Stimulated activated CD4-positive, alpha-beta T cell treated with anti-CD3 and anti-CD28 coated beads, Interleukin-12 subunit alpha, Interleukin-12 subunit beta, amount 100 ng/mL, for 48 hours (primary cell): ENCODE measurements at regions not wholly inside any gene's neighbourhood (a gene's known extent, or its start where the extent isn't known, plus 50 kb on each side); places are given as distances from the start of the nearest gene placed in this dataset.
"Not testable (repeated sequence)": the region's sequence is repeated elsewhere in the genome, so short reads cannot be mapped to it uniquely, and the experiment has no call there.

Experiments
- DNase-seq, 3 donors: peaks; one replicate each; pipeline ENCODE4 v3.0.0-alpha.2; 2020; ENCODE audit warnings: low read depth in 2 of 3, low spot score in 1 of 3

DNA sequence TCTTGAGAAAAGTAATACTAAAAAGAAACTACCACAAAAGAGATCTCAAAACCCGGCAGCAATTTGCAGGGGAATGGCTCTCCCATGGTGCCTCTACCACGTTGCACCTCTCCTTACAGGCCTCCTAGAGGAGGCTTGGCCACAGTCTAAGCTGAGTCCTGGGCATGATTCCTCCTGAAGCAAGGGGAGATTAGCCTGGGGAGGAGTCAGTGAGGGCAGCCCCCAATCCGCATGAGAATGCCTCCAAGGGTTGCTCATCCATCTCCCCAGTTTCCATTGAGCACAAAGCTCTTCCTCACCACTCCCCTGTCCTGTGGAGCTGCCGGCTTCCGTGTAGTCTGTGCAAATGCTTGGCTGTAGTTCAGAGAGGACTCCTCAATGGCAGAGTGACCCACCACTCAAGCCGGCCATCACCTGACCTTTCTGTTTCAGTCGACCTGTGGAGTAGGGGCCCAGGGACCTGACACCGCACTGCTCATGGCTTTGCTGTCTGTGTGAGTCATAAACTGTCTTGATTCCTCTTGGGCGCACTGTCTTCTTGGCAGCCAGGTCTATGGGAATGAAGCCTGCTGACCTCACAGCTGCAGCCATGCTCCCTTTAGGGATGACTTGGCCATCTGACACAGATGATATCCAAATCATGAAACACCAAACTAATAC is 224.2 kb upstream of the SGCG start:
- not testable (repeated sequence) for DNase-seq

DNA sequence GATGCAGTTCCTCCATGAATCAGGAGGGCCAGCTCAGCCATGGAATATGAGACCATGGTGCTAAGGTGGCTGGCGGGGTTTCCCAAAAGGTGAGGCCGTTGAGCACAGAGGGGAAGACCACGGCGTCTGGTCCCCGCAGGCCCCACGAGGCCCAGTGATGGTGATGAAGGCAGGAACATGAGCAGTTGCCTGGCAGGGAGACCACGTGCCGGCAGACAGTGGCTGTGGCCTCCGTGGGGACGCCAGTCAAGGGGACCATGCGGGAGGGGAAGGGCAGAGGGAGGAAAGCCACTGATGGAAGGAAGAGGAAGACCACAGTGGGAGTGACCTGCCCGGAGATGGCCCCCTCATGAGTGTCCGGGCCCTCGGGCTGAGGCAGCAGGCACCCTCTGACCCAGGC is 220.9 kb upstream of the SGCG start:
- not testable (repeated sequence) for DNase-seq

DNA sequence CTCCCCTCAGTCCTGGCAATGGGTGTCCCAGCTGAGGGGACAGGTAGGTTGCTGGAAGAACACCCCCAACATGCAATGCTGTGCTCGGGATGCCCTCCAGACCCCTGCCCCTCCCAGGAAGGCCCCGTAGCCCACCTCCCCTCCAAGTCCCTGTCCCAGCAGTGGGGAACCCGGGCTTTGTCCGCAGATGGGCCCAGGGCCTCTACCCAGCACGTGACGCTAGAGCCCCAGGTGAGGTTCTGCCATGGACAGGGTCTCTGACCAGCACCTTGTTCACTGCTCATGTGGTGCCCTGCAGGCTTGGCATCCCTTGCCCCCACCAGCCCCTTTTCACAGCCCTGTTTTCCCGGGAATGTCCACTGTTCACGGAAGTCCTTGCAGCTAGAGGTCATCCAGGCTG is 220.0 kb upstream of the SGCG start:
- no peak for DNase-seq

DNA sequence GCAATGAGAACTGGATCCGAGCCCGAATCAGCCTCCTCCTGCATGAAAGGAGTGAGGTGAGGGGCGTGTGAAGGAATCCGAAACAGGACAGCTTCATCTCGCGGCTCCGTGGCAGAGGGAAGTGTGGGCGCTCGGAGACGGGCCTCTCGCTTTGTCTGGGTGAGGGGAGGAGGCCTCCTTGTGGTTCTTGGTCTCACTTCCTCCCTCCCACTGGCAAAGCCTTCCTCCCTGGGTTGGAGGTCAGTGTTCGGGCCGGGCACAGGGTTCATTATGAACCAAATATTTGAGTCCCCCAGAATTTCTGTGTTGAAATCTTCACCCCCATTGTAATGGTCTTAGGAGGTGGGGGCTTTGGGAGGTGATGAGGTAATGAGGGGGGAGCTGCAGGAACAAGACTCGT is 219.4 kb upstream of the SGCG start:
- not testable (repeated sequence) for DNase-seq

DNA sequence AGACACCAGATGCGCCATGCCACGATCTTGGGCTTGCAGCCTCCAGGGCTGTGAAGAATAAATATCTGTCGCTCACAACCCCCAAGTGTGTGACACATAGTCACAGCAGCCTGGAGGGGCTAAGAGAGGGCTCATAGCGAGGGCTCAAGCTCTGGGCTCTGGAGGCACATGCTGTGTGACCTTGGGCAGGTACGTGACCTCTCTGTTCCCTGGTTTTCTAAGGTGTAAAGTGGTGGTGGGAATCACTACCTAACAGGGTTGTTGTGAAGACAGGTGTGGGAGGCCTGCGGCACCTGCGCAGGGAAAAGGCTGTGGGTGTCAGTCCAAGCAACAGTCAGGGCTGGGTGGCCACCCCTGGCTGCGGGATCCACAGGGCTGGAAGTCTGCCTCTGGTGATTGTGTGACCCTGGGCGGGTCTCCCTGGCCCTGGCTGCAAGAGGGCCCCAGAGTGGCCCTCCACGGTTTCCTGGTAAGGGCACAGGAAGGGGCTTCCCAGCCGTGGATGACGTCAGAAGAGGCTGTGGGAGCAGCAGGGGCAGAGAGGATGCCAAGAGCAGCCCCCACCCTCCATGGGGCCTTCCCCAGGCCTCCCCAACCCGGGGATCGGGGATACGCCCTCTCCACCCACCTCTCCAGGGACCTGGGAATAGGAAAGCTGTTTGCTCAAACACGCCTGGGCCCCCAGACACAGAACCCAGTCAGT is 218.8 kb upstream of the SGCG start:
- DNase-seq = no peak

DNA sequence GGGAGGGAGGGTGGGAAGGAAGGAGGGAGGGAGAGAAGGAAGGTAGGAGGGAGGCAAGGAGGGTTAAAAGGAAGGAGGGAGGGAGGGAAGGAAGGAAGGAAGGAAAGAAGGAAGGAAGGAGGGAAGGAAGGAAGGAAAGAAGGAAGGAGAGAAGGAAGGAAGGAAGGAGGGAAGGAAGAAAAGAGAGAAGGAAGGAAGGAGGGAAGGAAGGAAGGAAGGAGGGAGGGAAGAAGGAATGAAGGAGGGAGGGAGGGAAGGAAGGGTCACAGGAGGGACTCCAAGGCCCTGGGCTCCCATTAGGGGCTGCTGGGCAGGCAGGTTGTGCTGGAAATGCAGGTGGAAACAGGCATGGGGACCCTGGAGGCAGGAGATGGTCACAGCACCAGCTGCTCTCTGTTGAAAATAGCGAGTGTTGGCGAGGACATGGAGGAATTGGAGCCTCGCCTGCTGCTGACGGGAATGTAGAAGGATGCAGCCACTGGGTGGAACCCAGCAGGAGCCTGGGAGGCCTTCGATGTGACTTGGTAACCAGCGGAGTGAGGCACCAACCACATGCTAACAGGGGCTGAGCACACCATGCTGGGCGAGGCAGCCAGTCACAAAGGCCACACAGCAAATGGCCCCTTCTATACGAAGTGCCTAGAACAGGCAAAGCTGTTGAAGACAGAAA is 217.3 kb upstream of the SGCG start:
- not testable (repeated sequence) for DNase-seq

DNA sequence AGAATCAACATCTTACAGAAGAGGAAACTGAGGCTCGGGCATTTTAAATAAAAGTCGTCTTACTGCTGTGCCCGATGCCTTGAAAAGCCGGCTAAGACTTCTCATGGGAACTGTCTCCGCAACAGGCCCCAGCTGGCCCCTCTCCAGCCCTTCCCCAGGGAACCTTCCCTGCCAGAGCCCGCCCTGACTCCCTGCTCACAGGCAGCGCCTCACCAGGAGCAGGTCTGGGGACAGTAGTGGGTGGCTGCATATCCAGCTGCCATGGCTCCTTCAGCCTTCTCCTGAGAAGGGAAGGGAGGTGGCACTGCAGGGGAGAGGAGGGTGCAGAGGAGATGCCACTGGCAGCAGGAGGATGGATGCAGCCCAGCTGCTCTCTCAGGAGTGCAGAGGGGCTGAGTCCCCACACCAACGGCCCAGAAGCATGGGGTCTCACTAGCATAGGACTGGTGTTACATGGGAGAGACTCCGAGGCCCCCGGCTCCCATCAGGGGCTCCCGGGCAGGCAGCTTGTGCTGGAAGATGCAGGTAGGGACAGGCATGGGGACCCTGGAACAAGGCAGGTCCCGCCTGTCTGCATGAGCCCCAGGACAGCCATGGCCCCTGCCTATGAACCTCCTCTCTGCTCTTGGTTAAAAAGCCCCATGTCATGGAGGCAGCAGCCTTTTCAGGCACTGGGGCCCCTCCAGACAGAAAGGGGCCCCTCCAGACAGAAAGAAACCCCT is 216.4 kb upstream of the SGCG start:
- no peak for DNase-seq

DNA sequence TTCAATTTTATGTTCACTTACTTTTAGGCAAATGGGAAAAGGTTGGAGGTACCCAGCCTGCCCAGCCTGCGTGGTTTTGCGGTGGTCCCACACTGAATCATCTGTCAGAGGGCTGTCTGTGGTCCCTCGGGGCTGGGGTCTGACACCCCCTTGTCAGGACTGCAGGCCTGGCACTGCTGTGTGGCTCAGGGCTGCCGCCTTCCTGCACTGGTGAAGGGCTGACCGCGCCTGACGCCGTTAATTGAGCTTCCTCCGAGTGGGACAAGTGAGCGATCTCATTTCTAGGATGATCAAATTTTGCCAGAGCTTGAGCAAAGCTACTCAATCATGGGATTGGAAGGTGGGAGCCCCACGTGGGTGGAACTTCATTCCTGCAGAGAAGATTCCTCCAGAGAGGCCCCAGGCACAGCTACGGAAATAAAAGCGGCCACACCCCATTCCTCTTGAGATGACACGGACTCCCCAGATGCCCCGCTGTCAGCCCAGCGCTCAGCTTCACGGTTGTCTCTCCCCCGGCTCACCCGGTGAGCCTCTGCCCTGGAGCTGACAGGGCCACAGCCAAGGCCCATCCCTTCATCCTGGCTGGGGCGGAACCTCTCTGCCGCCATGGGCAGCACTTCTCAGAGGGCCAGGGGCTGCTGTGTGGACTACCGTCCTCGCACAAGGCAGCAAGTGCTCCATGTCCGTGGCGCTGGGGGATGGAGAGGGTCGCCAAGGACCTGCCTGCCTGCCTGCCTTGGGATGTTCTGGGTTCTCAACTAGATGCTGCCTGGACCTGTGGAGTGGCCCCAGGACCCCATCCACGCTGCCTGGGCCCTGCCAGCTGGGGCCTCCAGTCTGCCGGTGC is 215.5 kb upstream of the SGCG start:
- not testable (repeated sequence) for DNase-seq

DNA sequence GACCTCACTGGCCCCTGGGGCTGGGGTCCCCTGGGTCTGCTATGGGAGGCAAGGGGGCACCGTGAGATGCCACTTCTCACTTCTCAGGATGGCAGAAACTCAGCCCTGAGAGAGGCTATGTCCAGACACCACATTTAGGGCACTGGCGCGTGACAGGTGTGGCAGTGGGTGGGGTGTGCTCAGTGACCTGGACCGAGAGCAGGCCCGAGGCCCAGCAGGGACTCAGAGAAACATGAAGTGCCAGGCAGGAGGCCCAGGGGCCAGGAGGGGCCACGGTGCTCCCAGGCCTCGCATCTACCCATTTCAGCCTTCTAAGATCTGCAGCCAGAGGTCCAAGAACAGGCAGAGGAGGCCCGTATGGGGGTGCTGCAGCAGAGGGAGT is 214.9 kb upstream of the SGCG start:
- DNase-seq = not testable (repeated sequence)

DNA sequence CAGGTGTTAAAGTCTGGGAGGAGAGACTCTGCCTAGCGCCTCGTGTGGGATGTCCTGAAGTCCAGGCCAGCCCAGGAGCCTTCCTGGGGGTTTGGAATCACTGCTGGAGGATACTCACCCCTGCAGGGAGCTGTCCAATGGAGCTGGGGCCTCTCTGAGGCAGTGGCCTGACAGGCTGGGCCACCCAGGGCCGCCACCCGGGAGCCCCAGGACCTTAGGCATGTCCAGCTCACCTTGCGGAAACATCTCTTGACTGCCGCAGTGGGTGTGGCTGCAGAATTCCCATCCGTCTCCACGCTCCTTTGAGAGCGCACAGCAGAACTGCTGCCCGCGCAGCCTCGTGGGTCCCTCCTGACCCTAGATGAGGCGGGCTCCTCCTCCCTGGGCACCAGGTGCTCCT is 214.0 kb upstream of the SGCG start:
- not testable (repeated sequence) for DNase-seq

DNA sequence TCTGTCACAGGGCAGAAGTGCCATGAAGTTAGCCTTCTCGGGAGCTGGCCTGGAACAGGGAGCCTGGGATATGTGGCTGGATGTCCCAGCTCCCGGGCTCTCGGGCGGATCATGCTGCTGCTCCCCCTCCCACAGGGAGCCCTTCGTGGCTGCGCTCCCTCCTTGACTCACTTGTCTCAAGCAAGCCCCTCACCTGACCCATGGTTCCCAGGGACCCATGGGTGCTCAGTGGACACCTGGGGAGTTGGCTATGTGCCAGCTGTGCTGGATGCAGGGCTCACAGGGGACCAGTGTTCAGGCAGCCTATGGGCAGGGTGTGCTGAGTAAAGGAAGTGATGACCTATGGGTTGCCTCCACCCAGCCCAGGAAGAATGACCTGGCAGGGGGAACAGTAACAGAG is 213.1 kb upstream of the SGCG start:
- no peak for DNase-seq

DNA sequence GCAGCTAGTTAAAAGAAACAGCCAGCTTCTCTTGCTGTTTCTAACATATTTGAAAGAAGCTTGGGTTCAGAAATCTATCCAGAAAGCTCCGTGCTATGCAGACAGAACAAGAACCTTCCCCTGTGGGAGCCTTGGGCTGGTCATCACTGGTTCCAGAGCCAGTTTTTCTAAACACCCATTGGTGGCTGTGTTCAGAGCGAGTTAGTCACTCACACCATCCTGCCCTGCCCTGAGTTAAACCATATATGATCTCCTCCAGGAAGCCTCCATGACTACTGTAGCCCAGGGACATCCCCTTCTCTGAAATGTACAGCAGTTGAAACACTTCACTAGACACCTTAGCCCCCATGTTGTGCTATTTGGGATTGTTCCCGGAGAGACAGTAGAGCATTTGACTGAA is 200.8 kb upstream of the SGCG start:
- DNase-seq = no peak

DNA sequence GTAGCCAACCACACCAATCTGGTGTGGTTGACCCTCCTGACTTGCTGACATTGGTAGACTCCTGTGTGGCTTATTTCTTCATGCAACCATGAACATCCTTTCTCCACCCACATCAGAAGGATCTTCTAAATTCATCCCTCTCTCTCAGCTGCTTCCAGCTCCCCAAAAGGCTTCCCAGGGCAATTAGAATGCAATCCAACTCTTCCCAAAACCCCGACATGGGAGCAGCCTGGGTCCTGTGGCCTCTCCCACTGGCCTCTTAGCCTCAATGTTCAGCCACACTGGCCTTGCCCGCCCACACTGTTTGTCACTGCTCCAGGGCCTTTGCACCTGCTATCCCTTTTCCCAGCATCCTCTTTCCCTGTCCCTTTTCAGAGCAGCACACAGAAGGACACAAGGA is 199.8 kb upstream of the SGCG start:
- DNase-seq = no peak

DNA sequence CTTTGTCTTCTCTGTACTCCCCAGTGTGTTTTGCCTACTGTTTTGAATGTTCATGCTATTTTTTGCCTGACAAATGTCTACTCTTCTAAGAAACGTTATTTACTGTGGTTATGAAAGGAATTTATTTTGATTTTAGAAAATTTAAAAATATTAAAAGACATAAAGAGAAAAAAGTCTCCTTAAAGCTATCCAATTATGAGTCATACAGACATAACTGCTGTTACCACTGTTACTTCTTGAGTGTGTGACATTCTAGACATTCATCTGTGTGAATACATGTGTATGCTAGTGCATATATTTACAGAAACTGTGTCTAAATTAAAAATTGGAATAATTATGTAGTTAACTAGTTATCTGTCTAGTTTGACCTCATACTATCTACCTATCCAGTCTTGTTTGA is 187.6 kb upstream of the SGCG start:
- no peak for DNase-seq

DNA sequence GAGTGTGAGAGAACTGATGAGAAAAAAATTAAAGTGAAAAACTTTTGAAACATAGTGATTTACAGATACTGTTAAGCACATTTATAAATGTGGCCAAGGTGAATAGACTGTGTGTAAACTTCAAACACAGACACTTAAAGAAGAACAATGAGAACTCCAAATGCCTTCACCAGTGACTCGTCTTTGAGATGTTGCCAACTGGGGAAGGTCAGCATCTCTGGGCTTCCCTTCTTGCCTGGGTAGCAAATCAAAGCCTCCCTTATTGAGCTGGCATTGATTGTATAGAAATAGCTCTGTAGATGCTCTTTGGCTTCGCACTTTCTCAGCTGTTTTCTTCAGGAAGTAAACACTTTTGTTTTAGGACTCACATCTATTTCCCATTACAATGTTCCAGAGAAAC is 177.3 kb upstream of the SGCG start:
- no peak for DNase-seq

DNA sequence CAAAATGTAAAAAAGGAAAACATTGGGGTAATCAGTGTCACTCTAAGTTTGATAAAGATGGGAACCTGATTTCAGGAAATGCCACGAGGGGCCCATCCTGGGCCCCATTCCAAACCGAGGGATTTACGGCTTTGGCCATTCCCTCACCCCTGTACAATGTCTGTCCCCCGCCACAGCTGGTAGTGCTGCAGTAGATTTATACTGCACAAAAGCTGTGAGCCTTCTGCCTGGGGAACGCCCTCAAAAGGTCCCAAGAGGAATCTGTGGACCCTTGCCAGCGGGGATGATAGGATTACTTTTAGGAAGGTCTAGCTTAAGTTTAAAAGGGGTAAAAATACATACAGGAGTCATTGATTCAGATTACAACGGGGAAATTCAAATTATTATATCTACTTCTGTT is 173.4 kb upstream of the SGCG start:
- no peak for DNase-seq

DNA sequence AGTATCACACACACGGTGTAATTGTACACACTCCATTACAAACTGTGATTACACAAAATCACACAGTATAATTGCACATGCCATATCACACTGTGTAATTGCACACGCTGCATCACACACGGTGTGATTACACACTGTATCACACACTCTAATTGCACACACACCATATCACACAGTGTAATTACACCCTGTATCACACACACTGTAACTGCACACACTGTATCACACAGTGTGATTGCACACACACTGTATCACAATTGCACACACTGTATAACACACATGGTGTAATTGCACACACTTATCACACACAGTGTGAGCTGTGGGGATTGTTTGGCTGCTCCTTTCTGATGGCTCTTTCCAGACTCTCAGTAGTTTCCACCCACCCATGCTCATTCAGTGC is 162.6 kb upstream of the SGCG start:
- no peak for DNase-seq

DNA sequence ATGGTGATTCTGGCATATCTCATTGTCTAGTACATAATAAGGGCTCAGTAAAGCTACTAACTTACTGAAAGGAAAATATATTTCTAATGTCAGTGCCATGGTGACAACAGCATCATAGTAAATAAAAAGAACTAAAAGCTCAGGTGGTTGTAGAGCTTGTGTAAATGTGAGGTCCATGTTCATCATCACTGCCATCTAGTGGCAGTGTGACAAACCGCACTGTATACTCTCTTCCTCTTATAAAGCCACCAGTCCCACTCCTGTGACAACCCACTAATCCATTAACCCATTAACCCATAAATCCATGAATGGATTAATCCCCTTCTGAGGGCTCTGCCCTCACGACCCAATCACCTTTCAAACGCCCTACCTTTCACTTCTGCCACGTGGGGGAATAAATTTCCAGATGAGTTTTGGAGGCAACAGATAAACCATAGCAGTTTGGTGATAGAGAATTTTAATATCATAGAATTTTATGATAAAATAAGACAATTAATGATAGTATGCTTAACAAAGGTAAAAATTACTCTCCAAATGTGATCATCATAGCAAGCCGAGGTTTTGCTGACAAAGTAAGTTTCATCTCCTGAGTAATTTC is 160.4 kb upstream of the SGCG start:
- DNase-seq = peak in 2 of 3 donors; percentile 2 to 4

DNA sequence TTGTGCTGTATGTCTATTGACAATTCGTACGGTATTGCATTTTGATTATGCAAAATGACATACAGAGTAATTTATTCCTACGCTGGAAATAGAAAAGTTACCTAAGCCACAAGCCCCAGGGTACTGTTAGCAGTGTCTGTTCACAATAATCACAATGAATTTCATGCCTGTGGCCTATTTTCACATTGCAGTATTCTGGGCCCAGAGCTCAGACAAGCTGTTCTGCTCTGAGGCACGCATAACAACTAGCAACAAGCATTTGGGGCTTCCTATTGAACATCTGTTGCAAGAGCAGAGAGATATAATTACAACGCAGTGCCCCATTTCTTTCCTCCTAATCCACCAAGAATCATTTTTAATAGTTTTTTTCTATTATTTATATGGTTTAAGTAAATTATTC is 158.9 kb upstream of the SGCG start:
- no peak for DNase-seq

DNA sequence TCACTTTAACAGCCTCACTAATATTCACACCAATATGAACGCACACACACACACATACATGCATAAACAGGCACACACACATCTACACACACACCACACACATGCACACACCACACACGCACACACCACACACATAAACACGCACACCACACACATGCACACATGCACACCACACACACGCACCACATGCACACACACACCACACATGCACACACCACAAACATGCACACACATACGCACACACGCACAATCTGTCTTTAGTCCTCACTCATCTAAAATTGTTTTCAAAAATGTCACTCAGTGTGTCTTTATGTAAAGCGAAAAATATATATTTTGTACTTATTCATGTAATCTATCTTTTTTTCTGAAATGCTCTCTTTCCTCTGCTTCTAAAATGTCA is 158.1 kb upstream of the SGCG start:
- DNase-seq = no peak
